Glutamatergic neuron (in vitro differentiated cells): ENCODE measurements at regions not wholly inside any gene's neighbourhood (a gene's known extent, or its start where the extent isn't known, plus 50 kb on each side); places are given as distances from the start of the nearest gene placed in this dataset.

Experiments used
- DNase-seq: peaks from one replicate; pipeline ENCODE4 v3.0.0; 2022
- H3K27ac Mint-ChIP-seq: one replicate; pipeline ENCODE4 v1.8.0; 2020; ENCODE audit warnings: mild to moderate bottlenecking, mixed read lengths, inconsistent platforms; ENCODE audit not compliant: unreplicated experiment
- H3K27me3 Mint-ChIP-seq: one replicate; pipeline ENCODE4 v1.8.0; 2020; ENCODE audit warnings: mild to moderate bottlenecking, moderate library complexity, mixed read lengths, inconsistent platforms; ENCODE audit not compliant: unreplicated experiment
- H3K36me3 Mint-ChIP-seq: one replicate; pipeline ENCODE4 v1.8.0; 2020; ENCODE audit warnings: mild to moderate bottlenecking, mixed read lengths, inconsistent platforms; ENCODE audit not compliant: unreplicated experiment
- H3K4me1 Mint-ChIP-seq: one replicate; pipeline ENCODE4 v1.8.0; 2020; ENCODE audit warnings: mild to moderate bottlenecking, low read depth, mixed read lengths, inconsistent platforms; ENCODE audit not compliant: unreplicated experiment
- H3K4me3 Mint-ChIP-seq: one replicate; pipeline ENCODE4 v1.8.0; 2020; ENCODE audit warnings: mild to moderate bottlenecking, mixed read lengths, inconsistent platforms; ENCODE audit not compliant: unreplicated experiment
- H3K9me3 Mint-ChIP-seq: one replicate; pipeline ENCODE4 v1.8.0; 2020; ENCODE audit warnings: mild to moderate bottlenecking, moderate library complexity, mixed read lengths, inconsistent platforms; ENCODE audit not compliant: unreplicated experiment
- CTCF ChIP-seq: fragments of 200-600 bp; sonication (generic); IDR thresholded peaks from one replicate; pipeline ENCODE4 v1.5.0; 2021; ENCODE audit not compliant: partially characterized antibody, unreplicated experiment

- Mint-ChIP-seq H3K9me3 (no peaks in the 10 kb centered on the region), H3K4me3 (no peak overlapping the region), H3K27ac (no peak overlapping the region), H3K4me1 (no peaks in the 10 kb centered on the region), H3K27me3 (no peaks in the 10 kb centered on the region), H3K36me3 (no peaks in the 10 kb centered on the region)
- no peak for TF ChIP-seq CTCF
- DNase-seq, result no peak
Measured at GRCh38 chr7:17027143-17027788, 145.5 kb upstream of the AGR3 start.

GRCh38 chr7:17027789-17028152 lies 146.0 kb upstream of the AGR3 start:
- no peak overlapping the region for H3K4me3 Mint-ChIP-seq

GRCh38 chr7:17029150-17029549 lies 147.4 kb upstream of the AGR3 start:
- H3K27me3 Mint-ChIP-seq, result no peaks in the 10 kb centered on the region
- no peaks in the 10 kb centered on the region for H3K9me3 Mint-ChIP-seq
- no peak for DNase-seq
- no peaks in the 10 kb centered on the region for H3K36me3 Mint-ChIP-seq
- TF ChIP-seq CTCF, result no peak
- H3K4me1 Mint-ChIP-seq, result no peaks in the 10 kb centered on the region
- H3K4me3 Mint-ChIP-seq, result no peak overlapping the region
- H3K27ac Mint-ChIP-seq, result no peak overlapping the region

More at GRCh38 chr7:17027789-17028152, 146.0 kb upstream of the AGR3 start:
- no peak for DNase-seq
- Mint-ChIP-seq H3K4me1 (no peaks in the 10 kb centered on the region), H3K9me3 (no peaks in the 10 kb centered on the region), H3K36me3 (no peaks in the 10 kb centered on the region), H3K27me3 (no peaks in the 10 kb centered on the region), H3K27ac (no peak overlapping the region)
- TF ChIP-seq CTCF, result no peak

- no peaks in the 10 kb centered on the region for H3K4me1 Mint-ChIP-seq
- no peaks in the 10 kb centered on the region for H3K36me3 Mint-ChIP-seq
- H3K4me3 Mint-ChIP-seq, result no peak overlapping the region
- no peak for DNase-seq
- no peaks in the 10 kb centered on the region for H3K9me3 Mint-ChIP-seq
- no peak for TF ChIP-seq CTCF
- no peak overlapping the region for H3K27ac Mint-ChIP-seq
- no peaks in the 10 kb centered on the region for H3K27me3 Mint-ChIP-seq
Measured at GRCh38 chr7:17030559-17030958, 148.8 kb upstream of the AGR3 start.

- no peak for DNase-seq
- no peaks in the 10 kb centered on the region for H3K4me1 Mint-ChIP-seq
- H3K27me3 Mint-ChIP-seq, result no peaks in the 10 kb centered on the region
- H3K9me3 Mint-ChIP-seq, result no peaks in the 10 kb centered on the region
- no peak overlapping the region for H3K4me3 Mint-ChIP-seq
- TF ChIP-seq CTCF, result no peak
- no peaks in the 10 kb centered on the region for H3K36me3 Mint-ChIP-seq
- no peak overlapping the region for H3K27ac Mint-ChIP-seq
Measured at GRCh38 chr7:17031906-17032551, 150.2 kb upstream of the AGR3 start.
